ENCODE measurements at regions not wholly inside any gene's neighbourhood (a gene's known extent, or its start where the extent isn't known, plus 50 kb on each side); places are given as distances from the start of the nearest gene placed in this dataset.
"Not testable (repeated sequence)": the region's sequence is repeated elsewhere in the genome, so short reads cannot be mapped to it uniquely, and the experiment has no call there.

DNA sequence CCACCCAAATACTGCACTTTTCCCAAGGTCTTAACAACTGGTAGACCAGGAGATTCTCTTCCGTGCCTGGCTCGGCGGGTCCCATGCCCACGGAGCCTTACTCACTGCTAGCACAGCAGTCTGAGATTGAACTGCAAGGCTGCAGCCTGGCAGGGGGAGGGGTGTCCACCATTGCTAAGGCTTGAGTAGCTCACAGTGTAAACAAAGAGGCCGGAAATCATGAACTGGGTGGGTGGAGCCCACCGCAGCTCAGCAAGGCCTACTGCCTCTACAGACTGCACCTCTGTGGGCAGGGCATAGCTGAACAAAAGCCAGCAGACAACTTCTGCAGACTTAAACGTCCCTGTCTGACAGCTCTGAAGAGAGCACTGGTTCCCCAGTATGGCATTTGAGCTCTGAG is 124.3 kb upstream of the MROH9 start:
- TF ChIP-seq, protein P1, sequence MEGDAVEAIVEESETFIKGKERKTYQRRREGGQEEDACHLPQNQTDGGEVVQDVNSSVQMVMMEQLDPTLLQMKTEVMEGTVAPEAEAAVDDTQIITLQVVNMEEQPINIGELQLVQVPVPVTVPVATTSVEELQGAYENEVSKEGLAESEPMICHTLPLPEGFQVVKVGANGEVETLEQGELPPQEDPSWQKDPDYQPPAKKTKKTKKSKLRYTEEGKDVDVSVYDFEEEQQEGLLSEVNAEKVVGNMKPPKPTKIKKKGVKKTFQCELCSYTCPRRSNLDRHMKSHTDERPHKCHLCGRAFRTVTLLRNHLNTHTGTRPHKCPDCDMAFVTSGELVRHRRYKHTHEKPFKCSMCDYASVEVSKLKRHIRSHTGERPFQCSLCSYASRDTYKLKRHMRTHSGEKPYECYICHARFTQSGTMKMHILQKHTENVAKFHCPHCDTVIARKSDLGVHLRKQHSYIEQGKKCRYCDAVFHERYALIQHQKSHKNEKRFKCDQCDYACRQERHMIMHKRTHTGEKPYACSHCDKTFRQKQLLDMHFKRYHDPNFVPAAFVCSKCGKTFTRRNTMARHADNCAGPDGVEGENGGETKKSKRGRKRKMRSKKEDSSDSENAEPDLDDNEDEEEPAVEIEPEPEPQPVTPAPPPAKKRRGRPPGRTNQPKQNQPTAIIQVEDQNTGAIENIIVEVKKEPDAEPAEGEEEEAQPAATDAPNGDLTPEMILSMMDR (conservative IDR thresholded peaks at IDR 0.05; ENCODE audit: low read depth, low read length) = not testable (repeated sequence)
- TF ChIP-seq POLR2A (IDR thresholded peaks at IDR 0.05; ENCODE audit: low read depth, low read length); RAD21 (IDR thresholded peaks at IDR 0.05; ENCODE audit: low read length); FOS (IDR thresholded peaks at IDR 0.05; ENCODE audit: low read depth, low read length); BHLHE40 (IDR thresholded peaks at IDR 0.05; ENCODE audit: low read depth, low read length); RFX5 (IDR thresholded peaks at IDR 0.05; ENCODE audit: low read depth, low read length): not testable (repeated sequence)
- TF ChIP-seq, protein P2, sequence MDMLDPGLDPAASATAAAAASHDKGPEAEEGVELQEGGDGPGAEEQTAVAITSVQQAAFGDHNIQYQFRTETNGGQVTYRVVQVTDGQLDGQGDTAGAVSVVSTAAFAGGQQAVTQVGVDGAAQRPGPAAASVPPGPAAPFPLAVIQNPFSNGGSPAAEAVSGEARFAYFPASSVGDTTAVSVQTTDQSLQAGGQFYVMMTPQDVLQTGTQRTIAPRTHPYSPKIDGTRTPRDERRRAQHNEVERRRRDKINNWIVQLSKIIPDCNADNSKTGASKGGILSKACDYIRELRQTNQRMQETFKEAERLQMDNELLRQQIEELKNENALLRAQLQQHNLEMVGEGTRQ (IDR thresholded peaks at IDR 0.05; ENCODE audit: low read depth, low read length) = not testable (repeated sequence)
